ENCODE measurements at regions not wholly inside any gene's neighbourhood (a gene's known extent, or its start where the extent isn't known, plus 50 kb on each side); places are given as distances from the start of the nearest gene placed in this dataset.

DNA sequence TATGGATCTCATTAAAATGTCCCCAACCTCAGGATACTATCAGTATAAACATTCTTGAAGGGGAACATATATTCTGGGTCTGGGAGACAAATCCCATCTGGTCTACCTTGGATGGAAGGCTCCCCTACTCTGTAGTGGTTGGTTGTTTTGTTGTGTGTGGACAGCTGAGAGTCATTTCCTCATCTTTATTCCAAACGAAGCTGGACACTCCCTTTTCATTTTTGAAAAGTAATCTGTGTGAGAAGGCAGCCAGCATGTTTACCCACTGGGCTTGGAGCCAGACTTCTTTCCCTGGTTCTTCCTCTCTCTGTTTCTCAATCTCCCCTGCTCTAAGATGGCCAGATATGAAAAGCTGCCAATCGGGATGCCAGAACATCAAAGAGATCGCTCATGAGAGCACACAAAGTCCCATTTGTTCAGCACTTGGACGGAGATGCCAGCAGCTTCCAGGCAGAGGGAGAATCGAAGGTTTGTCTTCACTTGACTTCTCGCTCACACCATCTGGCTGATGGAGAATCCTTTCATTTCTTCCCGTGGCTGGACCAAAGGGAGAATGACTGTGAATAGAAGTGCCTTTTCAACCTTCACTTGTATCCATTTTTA is 108.1 kb upstream of the AGR3 start (continued):
- TF ChIP-seq ZNF251 (CRISPR knock-in tag; IDR thresholded peaks at IDR 0.05) (no peak), KLF15 (CRISPR knock-in tag; IDR thresholded peaks at IDR 0.05; ENCODE audit: borderline replicate concordance) (no peak), CCAR2 (optimal IDR thresholded peaks at IDR 0.05; ENCODE audit: low read depth, low read length) (no peak), ZFP36L2 (CRISPR knock-in tag; IDR thresholded peaks at IDR 0.05) (no peak), ZNF619 (CRISPR knock-in tag; IDR thresholded peaks at IDR 0.05) (no peak), ZNF292 (CRISPR knock-in tag; IDR thresholded peaks at IDR 0.05; ENCODE audit: borderline replicate concordance, low read depth) (peak; percentile 99), SP2 (CRISPR knock-in tag; IDR thresholded peaks at IDR 0.05) (no peak), RBFOX2 (IDR thresholded peaks at IDR 0.05; ENCODE audit: low read depth, low read length) (peak; percentile 29), CBX5 (CRISPR knock-in tag; IDR thresholded peaks at IDR 0.05; ENCODE audit: borderline replicate concordance) (peak; percentile 94; the same call in 1 of the 2 replicates), FIP1L1 (IDR thresholded peaks at IDR 0.05; ENCODE audit: borderline replicate concordance, insufficient read depth, low read depth, low read length) (no peak), ZNF552 (CRISPR knock-in tag; IDR thresholded peaks at IDR 0.05; ENCODE audit: borderline replicate concordance) (no peak), ZNF430 (CRISPR knock-in tag; IDR thresholded peaks at IDR 0.05) (peak; percentile 86), NCOA2 (CRISPR knock-in tag; IDR thresholded peaks at IDR 0.05) (peak; percentile 99), NR2F1 (CRISPR knock-in tag; IDR thresholded peaks at IDR 0.05) (no peak), KAT8 (CRISPR knock-in tag; IDR thresholded peaks at IDR 0.05) (peak; percentile 82), ZNF326 (CRISPR knock-in tag; IDR thresholded peaks at IDR 0.05; ENCODE audit: borderline replicate concordance) (no peak), PAX8 (CRISPR knock-in tag; IDR thresholded peaks at IDR 0.05; ENCODE audit: borderline replicate concordance) (no peak), HMG20A (CRISPR knock-in tag; IDR thresholded peaks at IDR 0.05; ENCODE audit: borderline replicate concordance) (peak; percentile 98)
- TF ChIP-seq, protein P1, sequence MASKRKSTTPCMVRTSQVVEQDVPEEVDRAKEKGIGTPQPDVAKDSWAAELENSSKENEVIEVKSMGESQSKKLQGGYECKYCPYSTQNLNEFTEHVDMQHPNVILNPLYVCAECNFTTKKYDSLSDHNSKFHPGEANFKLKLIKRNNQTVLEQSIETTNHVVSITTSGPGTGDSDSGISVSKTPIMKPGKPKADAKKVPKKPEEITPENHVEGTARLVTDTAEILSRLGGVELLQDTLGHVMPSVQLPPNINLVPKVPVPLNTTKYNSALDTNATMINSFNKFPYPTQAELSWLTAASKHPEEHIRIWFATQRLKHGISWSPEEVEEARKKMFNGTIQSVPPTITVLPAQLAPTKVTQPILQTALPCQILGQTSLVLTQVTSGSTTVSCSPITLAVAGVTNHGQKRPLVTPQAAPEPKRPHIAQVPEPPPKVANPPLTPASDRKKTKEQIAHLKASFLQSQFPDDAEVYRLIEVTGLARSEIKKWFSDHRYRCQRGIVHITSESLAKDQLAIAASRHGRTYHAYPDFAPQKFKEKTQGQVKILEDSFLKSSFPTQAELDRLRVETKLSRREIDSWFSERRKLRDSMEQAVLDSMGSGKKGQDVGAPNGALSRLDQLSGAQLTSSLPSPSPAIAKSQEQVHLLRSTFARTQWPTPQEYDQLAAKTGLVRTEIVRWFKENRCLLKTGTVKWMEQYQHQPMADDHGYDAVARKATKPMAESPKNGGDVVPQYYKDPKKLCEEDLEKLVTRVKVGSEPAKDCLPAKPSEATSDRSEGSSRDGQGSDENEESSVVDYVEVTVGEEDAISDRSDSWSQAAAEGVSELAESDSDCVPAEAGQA (IDR thresholded peaks at IDR 0.05; ENCODE audit: low read depth), result no peak
- TF ChIP-seq, protein P1 (CRISPR knock-in tag; IDR thresholded peaks at IDR 0.05; ENCODE audit: borderline replicate concordance), result no peak
- TF ChIP-seq, protein P2, sequence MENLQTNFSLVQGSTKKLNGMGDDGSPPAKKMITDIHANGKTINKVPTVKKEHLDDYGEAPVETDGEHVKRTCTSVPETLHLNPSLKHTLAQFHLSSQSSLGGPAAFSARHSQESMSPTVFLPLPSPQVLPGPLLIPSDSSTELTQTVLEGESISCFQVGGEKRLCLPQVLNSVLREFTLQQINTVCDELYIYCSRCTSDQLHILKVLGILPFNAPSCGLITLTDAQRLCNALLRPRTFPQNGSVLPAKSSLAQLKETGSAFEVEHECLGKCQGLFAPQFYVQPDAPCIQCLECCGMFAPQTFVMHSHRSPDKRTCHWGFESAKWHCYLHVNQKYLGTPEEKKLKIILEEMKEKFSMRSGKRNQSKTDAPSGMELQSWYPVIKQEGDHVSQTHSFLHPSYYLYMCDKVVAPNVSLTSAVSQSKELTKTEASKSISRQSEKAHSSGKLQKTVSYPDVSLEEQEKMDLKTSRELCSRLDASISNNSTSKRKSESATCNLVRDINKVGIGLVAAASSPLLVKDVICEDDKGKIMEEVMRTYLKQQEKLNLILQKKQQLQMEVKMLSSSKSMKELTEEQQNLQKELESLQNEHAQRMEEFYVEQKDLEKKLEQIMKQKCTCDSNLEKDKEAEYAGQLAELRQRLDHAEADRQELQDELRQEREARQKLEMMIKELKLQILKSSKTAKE (CRISPR knock-in tag; IDR thresholded peaks at IDR 0.05; ENCODE audit: borderline replicate concordance), result peak; percentile 63
- TF ChIP-seq, protein P3, sequence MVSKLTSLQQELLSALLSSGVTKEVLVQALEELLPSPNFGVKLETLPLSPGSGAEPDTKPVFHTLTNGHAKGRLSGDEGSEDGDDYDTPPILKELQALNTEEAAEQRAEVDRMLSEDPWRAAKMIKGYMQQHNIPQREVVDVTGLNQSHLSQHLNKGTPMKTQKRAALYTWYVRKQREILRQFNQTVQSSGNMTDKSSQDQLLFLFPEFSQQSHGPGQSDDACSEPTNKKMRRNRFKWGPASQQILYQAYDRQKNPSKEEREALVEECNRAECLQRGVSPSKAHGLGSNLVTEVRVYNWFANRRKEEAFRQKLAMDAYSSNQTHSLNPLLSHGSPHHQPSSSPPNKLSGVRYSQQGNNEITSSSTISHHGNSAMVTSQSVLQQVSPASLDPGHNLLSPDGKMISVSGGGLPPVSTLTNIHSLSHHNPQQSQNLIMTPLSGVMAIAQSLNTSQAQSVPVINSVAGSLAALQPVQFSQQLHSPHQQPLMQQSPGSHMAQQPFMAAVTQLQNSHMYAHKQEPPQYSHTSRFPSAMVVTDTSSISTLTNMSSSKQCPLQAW (CRISPR knock-in tag; IDR thresholded peaks at IDR 0.05), result peak; percentile 93

Data from HepG2 (cell line).